NCI-H748 (cell line): ENCODE measurements at regions not wholly inside any gene's neighbourhood (a gene's known extent, or its start where the extent isn't known, plus 50 kb on each side); places are given as distances from the start of the nearest gene placed in this dataset.
"Not testable (repeated sequence)": the region's sequence is repeated elsewhere in the genome, so short reads cannot be mapped to it uniquely, and the experiment has no call there.

Experiments
- DNase-seq: peaks from one replicate; lab custom pipeline; 2025; ENCODE audit not compliant: unreplicated experiment; lab: John Stamatoyannopoulos, UW

DNA sequence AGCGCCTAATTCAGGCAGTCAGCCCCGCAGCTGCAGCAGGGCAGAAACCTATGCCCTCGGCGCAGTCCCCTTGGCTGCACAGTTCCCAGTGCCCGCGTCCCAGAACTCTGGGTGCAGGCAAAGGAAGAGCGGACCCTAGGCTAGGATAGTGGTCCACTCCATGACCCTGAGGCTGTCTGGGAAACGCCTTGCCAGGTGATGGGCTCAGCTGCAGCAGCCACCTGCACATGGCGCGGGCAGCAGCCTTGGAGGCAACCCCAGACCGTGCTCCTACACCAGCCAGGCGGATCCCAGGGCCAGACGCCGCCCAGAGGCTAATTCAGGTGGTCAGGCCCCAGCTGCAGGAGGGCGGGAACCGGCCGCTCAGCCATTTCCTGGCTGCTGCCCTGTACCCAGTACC is 83.0 kb downstream of the POTEC start:
- DNase-seq, result peak; percentile 15

GRCh38 chr18:14459826-14460225 is 83.6 kb downstream of the POTEC start:
- peak; percentile 54 for DNase-seq

GRCh38 chr18:14458009-14458945 is 85.1 kb downstream of the POTEC start:
- peak; percentile 63 for DNase-seq

DNA sequence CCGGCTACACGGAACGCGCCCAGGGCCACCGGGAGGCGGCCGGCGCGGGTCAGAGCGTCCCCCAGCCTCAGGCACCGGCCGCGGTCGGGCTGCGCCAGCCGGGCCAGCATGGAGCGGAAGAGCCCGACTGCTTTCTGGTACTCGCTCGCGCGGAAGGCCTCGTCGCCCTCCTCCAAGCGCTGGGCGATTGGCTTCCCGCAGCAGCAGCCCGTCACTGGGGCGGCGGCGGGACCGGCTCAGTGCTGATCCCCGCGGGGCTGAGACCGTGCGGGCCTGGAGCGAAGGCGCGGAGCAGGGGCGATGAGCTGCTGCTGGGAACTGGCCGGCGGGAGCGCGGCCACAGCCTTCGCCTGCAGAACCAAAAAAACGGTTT is 92.8 kb downstream of the POTEC start:
- peak; percentile 30 for DNase-seq

GRCh38 chr18:14449995-14450636 is 93.3 kb downstream of the POTEC start:
- DNase-seq, result peak; percentile 28

- not testable (repeated sequence) for DNase-seq
Observed at GRCh38 chr18:14449062-14449461, 94.3 kb downstream of the POTEC start.

GRCh38 chr18:14447715-14448114 is 95.7 kb downstream of the POTEC start:
- not testable (repeated sequence) for DNase-seq

DNA sequence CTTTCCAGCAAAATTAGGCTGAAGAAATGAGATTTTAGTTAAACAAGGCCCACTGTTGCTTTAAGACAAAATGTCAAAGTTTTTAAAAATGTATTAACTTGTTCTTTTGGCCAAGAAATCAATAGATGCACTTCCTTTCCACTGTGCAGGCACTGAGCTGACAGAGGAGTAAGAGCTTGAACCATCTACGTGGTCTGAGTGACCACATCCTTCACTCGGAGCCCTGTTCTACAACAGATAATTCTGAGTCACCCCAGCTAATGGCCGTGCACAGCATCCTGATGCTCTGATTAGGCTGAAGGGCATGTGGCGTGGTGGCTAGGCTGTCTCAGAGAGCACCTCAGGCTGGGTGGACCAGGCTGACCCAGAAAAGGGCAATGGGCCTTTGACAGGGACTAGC is 107.9 kb downstream of the POTEC start:
- not testable (repeated sequence) for DNase-seq

- DNase-seq, result not testable (repeated sequence)
Observed at GRCh38 chr18:14432371-14432770, 111.0 kb downstream of the POTEC start.

- DNase-seq, result peak; percentile 83
Observed at GRCh38 chr18:14431031-14431521, 112.3 kb downstream of the POTEC start.

GRCh38 chr18:14415806-14416205 is 127.6 kb downstream of the POTEC start:
- peak; percentile 34 for DNase-seq

GRCh38 chr18:14415399-14415798 is 128.0 kb downstream of the POTEC start:
- DNase-seq, result not testable (repeated sequence)

GRCh38 chr18:14395533-14395932 is 147.9 kb downstream of the POTEC start:
- not testable (repeated sequence) for DNase-seq

DNA sequence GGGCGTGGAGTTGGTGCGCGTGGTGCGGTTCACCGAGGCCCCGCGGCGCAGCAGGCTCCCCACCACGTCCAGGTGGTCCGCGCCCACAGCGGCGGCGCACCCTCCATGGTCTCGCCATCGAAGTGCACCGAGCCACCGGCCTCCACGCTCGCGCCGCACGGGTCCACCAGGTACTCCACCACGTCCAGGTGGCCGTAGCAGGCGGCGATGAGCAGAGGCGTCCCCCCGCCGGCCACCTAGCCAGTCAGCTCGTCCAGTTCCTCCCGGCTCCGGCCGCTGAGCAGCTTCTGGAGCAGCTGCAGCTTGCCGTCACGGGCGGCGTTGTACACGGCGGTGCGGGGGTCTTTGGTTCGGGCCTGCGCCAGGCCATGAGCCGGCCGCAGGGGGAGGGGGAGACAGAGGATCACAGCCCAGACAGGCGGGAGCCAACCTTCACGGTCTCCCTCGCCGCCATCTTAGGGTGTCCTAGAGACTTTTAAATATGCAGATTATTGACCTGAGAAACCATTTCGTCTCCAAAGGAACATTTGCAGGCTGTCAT is 149.8 kb downstream of the POTEC start:
- DNase-seq, result not testable (repeated sequence)

GRCh38 chr18:14392604-14393003 is 150.8 kb downstream of the POTEC start:
- not testable (repeated sequence) for DNase-seq

- not testable (repeated sequence) for DNase-seq
Observed at GRCh38 chr18:14384961-14385360, 158.4 kb downstream of the POTEC start.

DNA sequence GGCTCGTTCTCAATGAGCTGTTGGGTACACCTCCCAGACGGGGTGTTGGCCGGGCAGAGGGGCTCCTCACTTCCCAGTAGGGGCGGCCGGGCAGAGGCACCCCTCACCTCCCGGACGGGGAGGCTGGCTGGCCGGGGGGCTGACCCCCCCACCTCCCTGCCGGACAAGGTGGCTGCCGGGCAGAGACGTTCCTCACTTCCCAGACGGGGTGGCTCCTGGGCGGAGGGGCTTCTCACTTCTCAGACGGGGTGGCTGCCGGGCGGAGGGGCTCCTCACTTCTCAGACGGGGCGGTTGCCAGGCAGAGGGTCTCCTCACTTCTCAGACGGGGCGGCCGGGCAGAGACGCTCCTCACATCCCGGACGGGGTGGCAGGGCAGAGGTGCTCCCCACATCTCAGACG is 160.7 kb downstream of the POTEC start:
- DNase-seq, result not testable (repeated sequence)

DNA sequence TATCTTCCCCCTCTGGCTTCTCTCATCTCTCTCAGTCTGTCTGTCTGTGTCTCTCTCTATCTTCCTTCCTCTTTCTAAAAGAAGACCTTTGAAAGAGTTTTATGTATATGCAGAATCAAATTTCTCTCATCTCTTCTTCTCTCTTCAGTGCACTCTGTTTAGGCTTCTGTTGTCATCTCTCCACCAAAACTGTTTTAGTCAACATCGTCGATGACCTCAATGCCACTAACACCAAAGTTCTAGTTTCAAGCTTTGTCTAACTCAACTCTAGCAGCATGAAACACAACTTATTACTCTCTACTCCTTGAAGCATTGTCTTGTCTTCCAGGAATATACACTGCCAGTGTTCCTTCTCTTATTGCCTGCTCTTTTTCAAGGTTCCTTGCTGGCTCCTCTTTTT is 163.9 kb downstream of the POTEC start:
- not testable (repeated sequence) for DNase-seq

GRCh38 chr18:14378376-14378775 is 165.0 kb downstream of the POTEC start:
- not testable (repeated sequence) for DNase-seq

DNA sequence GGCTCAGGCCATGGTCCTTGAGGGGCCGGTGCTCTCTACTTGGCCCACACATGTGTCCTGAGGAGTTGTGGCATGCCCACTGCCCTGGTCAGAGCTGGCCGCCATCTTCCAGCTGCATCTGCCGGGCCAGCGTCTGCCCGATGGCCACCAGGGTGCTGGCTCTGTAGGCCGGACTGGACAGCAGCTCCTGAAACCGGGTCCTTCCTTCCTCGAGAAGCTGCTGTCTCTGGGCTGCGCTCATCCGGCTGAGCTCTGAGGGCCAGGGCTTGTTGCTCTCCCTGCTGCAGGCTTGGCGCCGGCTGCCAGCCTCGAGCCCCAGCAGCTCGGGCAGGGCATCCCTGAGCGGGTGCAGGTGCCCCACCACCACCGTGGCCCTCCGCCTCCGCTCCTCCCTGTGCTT is 182.1 kb downstream of the POTEC start:
- DNase-seq, result not testable (repeated sequence)

- DNase-seq, result not testable (repeated sequence)
Observed at GRCh38 chr18:14357553-14358297, 185.7 kb downstream of the POTEC start.
